Vagina (tissue), 2 donors: ENCODE measurements at regions not wholly inside any gene's neighbourhood (a gene's known extent, or its start where the extent isn't known, plus 50 kb on each side); places are given as distances from the start of the nearest gene placed in this dataset.

Source experiments
- CTCF ChIP-seq, 3 experiments: fragments of 450-650 bp in 2 of 3; fragments of 200-600 bp in 1 of 3; sonication (generic) in 1 of 3; IDR thresholded peaks; one replicate each; pipeline ENCODE4 v1.5.1; 2017 to 2019; ENCODE audit warnings: antibody characterized with exemption in 3 of 3, mild to moderate bottlenecking in 2 of 3, moderate library complexity in 2 of 3
- POLR2A ChIP-seq, 2 donors: fragments of 450-650 bp; IDR thresholded peaks; one replicate each; pipeline ENCODE4 v1.6.1; 2017; ENCODE audit warnings: antibody characterized with exemption in 2 of 2, mild to moderate bottlenecking in 2 of 2, moderate library complexity in 2 of 2

DNA sequence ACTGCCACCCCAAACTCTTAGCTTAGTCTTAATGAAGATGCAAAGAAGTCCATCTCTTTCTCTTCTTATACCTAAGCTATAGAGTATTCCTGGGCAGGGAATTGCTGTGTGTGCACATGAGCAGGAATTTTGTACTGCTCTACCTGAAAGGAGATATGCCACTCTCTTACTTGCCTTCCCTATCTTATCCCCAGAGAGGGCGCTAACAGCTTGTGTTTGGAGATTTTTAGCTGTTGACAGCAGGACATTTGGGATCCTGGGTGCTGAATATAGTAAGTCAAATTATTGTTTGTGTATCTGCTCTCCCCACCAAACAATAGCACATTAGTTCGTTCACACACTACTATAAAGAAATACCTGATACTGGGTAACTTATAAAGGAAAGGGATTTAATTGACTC is 159.5 kb downstream of the GABRG2 start:
- TF ChIP-seq CTCF (IDR thresholded peaks at IDR 0.05), result no peak
- no peak for TF ChIP-seq POLR2A (IDR thresholded peaks at IDR 0.05)
